HCT116 (cell line): ENCODE measurements at regions not wholly inside any gene's neighbourhood (a gene's known extent, or its start where the extent isn't known, plus 50 kb on each side); places are given as distances from the start of the nearest gene placed in this dataset.

ENCODE experiments used
- ATAC-seq: fragments of 200-7000 bp; cut with Tn5 transposase; 2 replicates; pipeline ENCODE4 v1.9.1; 2020; ENCODE audit warnings: mild to moderate bottlenecking, moderate library complexity
- BruUV-seq: library from RNA; stranded (reverse); fragments of 400-500 nt; replicated peaks from 2 replicates; lab custom pipeline; 2021; lab: Mats Ljungman, UMichigan
- CTCF ChIA-PET: fragments of 300-600 bp; sonication (Branson Sonifier 250); formaldehyde crosslinking; loops from one replicate; lab custom pipeline; 2021; ENCODE audit warnings: antibody characterized with exemption; lab: Charles Lee
- POLR2A ChIA-PET: fragments of 300-600, 350-600 bp; sonication (Branson Sonifier 250); formaldehyde crosslinking; loops from one replicate; lab custom pipeline; 2021; ENCODE audit warnings: antibody characterized with exemption; lab: Charles Lee
- RAD21 ChIA-PET, 2 experiments: fragments of 300-600 bp; sonication (Branson Sonifier 250); formaldehyde crosslinking; loops; one replicate each; lab custom pipeline; 2023; ENCODE audit warnings: low total read pairs in 2 of 2; ENCODE audit not compliant: uncharacterized antibody in 2 of 2, unreplicated experiment in 2 of 2, low non-redundant PET in 1 of 2; lab: Charles Lee
- DNase-seq: peaks from one replicate; pipeline ENCODE4 v3.0.0-alpha.2; 2010; ENCODE audit warnings: low read depth, low spot score
- H2AFZ ChIP-seq: fragments of 200-600 bp; shearing (Covaris generic), sonication (generic); 2 replicates; pipeline ENCODE4 v1.6.1; 2017; ENCODE audit warnings: low read depth, mixed run types, mixed read lengths, antibody characterized with exemption, low read length; ENCODE audit not compliant: poor library complexity, severe bottlenecking
- H3K27ac ChIP-seq: 2 replicates; pipeline ENCODE4 v1.5.1; 2012; ENCODE audit warnings: low read depth, low read length
- H3K27me3 ChIP-seq: fragments of 200-600 bp; sonication (generic); 2 replicates; pipeline ENCODE4 v1.6.1; 2016; ENCODE audit warnings: mixed run types, low read length, mixed read lengths; ENCODE audit not compliant: insufficient read depth
- H3K36me3 ChIP-seq, 2 experiments: fragments of 200-500 bp in 1 of 2; fragments of 200-600 bp in 1 of 2; sonication (Bioruptor generic) in 1 of 2; sonication (generic) in 1 of 2; 2 replicates each; pipeline versions ENCODE4 v1.5.1 to v1.6.1; 2014 to 2016; ENCODE audit warnings: low read length in 2 of 2, inconsistent platforms in 1 of 2, mixed read lengths in 1 of 2, mixed run types in 1 of 2; ENCODE audit not compliant: insufficient read depth in 2 of 2, control insufficient read depth in 1 of 2
- H3K4me1 ChIP-seq, 2 experiments: fragments of 200-600 bp in 1 of 2; sonication (generic) in 1 of 2; 2 replicates each; pipeline versions ENCODE4 v1.5.1 to v1.6.1; 2012 to 2017; ENCODE audit warnings: low read length in 2 of 2, inconsistent platforms in 1 of 2, mild to moderate bottlenecking in 1 of 2, mixed read lengths in 1 of 2, mixed run types in 1 of 2, moderate library complexity in 1 of 2; ENCODE audit not compliant: insufficient read depth in 2 of 2, control insufficient read depth in 1 of 2
- H3K4me2 ChIP-seq: fragments of 200-600 bp; sonication (generic); 2 replicates; pipeline ENCODE4 v1.6.1; 2017; ENCODE audit warnings: mixed run types, low read length, mixed read lengths
- H3K4me3 ChIP-seq, 2 experiments: fragments of 200-600 bp in 1 of 2; sonication (generic) in 1 of 2; replicated peaks in 1 of 2; 2 replicates each; pipeline ENCODE4 v1.5.1; 2011 to 2016; ENCODE audit warnings: low read length in 2 of 2, control low read depth in 1 of 2, low read depth in 1 of 2, mild to moderate bottlenecking in 1 of 2, mixed read lengths in 1 of 2, mixed run types in 1 of 2
- H3K79me2 ChIP-seq: fragments of 200-600 bp; sonication (generic); 2 replicates; pipeline ENCODE4 v1.6.1; 2017; ENCODE audit warnings: mild to moderate bottlenecking, mixed run types, low read length, moderate library complexity, mixed read lengths; ENCODE audit not compliant: insufficient read depth
- H3K9ac ChIP-seq: fragments of 200-600 bp; sonication (generic); 2 replicates; pipeline ENCODE4 v1.6.1; 2016; ENCODE audit warnings: low read length, mixed read lengths
- H3K9me2 ChIP-seq: fragments of 200-600 bp; sonication (generic), shearing (Covaris generic); 2 replicates; pipeline ENCODE4 v1.6.1; 2017; ENCODE audit warnings: mixed run types, mild to moderate bottlenecking, moderate library complexity; ENCODE audit not compliant: insufficient read depth
- H3K9me3 ChIP-seq, 2 experiments: fragments of 200-500 bp in 1 of 2; fragments of 200-600 bp in 1 of 2; sonication (Bioruptor generic) in 1 of 2; sonication (generic) in 1 of 2; 2 replicates each; pipeline ENCODE4 v1.6.1; 2014 to 2017; ENCODE audit warnings: low read length in 2 of 2, mixed read lengths in 2 of 2, inconsistent platforms in 1 of 2, low read depth in 1 of 2, mild to moderate bottlenecking in 1 of 2, mixed run types in 1 of 2, moderate library complexity in 1 of 2; ENCODE audit not compliant: control insufficient read depth in 1 of 2, insufficient read depth in 1 of 2
- H4K20me1 ChIP-seq: fragments of 200-600 bp; sonication (generic), shearing (Covaris generic); 2 replicates; pipeline ENCODE4 v1.6.1; 2017; ENCODE audit warnings: mixed run types, mild to moderate bottlenecking, moderate library complexity; ENCODE audit not compliant: insufficient read depth
- EZH2 ChIP-seq: fragments of 200-600 bp; sonication (generic); IDR thresholded peaks from 2 replicates; pipeline ENCODE4 v1.6.1; 2017; ENCODE audit warnings: antibody characterized with exemption, mixed run types
- FOSL1 ChIP-seq: IDR thresholded peaks from 2 replicates; pipeline ENCODE4 v1.6.1; 2012; ENCODE audit warnings: low read depth
- JUND ChIP-seq: IDR thresholded peaks from 2 replicates; pipeline ENCODE4 v1.6.1; 2012
- MAX ChIP-seq: IDR thresholded peaks from 2 replicates; pipeline ENCODE4 v1.6.1; 2012
- POLR2A ChIP-seq: IDR thresholded peaks from 2 replicates; pipeline ENCODE4 v1.7.0; 2011; ENCODE audit warnings: borderline replicate concordance; ENCODE audit not compliant: insufficient read depth, insufficient read length; ENCODE audit errors: extremely low read depth
- POLR2AphosphoS5 ChIP-seq: IDR thresholded peaks from 2 replicates; pipeline ENCODE4 v1.6.1; 2011; ENCODE audit warnings: mild to moderate bottlenecking, low read depth, low read length, moderate library complexity
- REST ChIP-seq: IDR thresholded peaks from 2 replicates; pipeline ENCODE4 v1.6.1; 2012; ENCODE audit warnings: low read depth
- SP1 ChIP-seq: IDR thresholded peaks from 2 replicates; pipeline ENCODE4 v1.6.1; 2012; ENCODE audit warnings: low read depth
- SRF ChIP-seq: IDR thresholded peaks from 2 replicates; pipeline ENCODE4 v1.6.1; 2012; ENCODE audit warnings: low read depth
- TCF7L2 ChIP-seq: IDR thresholded peaks from 2 replicates; pipeline ENCODE4 v1.7.0; 2011; ENCODE audit warnings: borderline replicate concordance, inconsistent platforms; ENCODE audit not compliant: insufficient read depth, insufficient read length; ENCODE audit errors: extremely low read depth
- YY1 ChIP-seq: IDR thresholded peaks from 2 replicates; pipeline ENCODE4 v1.6.1; 2011; ENCODE audit warnings: low read length, low read depth, moderate library complexity, mild to moderate bottlenecking; ENCODE audit not compliant: insufficient replicate concordance; ENCODE audit errors: extremely low read depth
- ZFX ChIP-seq: fragments of 450-650 bp; IDR thresholded peaks from 2 replicates; pipeline ENCODE4 v1.6.1; 2017
- intact Hi-C: fragments of 100-400 bp; cut with micrococcal nuclease; formaldehyde crosslinking; loops from 2 replicates; pipeline ENCODE4 v1.10.0; 2022
- TF ChIP-seq, protein P1 (sequence below): IDR thresholded peaks from 2 replicates; pipeline ENCODE4 v1.6.1; 2012
- TF ChIP-seq, protein P2 (sequence below), 3 experiments: fragments of 200-600 bp in 1 of 3; sonication (generic) in 1 of 3; IDR thresholded peaks in 2 of 3; conservative IDR thresholded peaks in 1 of 3; 2 replicates each; pipeline ENCODE4 v1.5.1; 2012 to 2017; ENCODE audit warnings: low read depth in 2 of 3, low read length in 2 of 3, antibody characterized with exemption in 1 of 3, borderline replicate concordance in 1 of 3, control low read depth in 1 of 3, mild to moderate bottlenecking in 1 of 3, mixed read lengths in 1 of 3, mixed run types in 1 of 3, moderate library complexity in 1 of 3; ENCODE audit not compliant: insufficient read depth in 1 of 3

GRCh38 chr13:38166116-38166515, 183.5 kb upstream of the UFM1 start:
- no peak overlapping the region for H2AFZ ChIP-seq
- no peaks in the 10 kb centered on the region for H3K27me3 ChIP-seq
- ChIA-PET RAD21 (no interaction called here), CTCF (no interaction called here), POLR2A (no interaction called here)
- peaks cover 13 to 18% of the 10 kb centered on the region in 2 experiments; a peak in 3 of 4 replicates for H3K9me3 ChIP-seq
- no peaks in the 10 kb centered on the region for H3K4me1 ChIP-seq
- no peaks in the 10 kb centered on the region for H3K79me2 ChIP-seq
- DNase-seq (no peak), ATAC-seq (no peak)
- intact Hi-C loops: no loop called here
- TF ChIP-seq FOSL1 (no peak), TCF7L2 (no peak), EZH2 (no peak), MAX (no peak), SRF (no peak), YY1 (no peak), JUND (no peak), POLR2AphosphoS5 (no peak), SP1 (no peak), POLR2A (no peak), REST (no peak), ZFX (no peak)
- TF ChIP-seq, protein P1, sequence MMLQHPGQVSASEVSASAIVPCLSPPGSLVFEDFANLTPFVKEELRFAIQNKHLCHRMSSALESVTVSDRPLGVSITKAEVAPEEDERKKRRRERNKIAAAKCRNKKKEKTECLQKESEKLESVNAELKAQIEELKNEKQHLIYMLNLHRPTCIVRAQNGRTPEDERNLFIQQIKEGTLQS: no peak
- TF ChIP-seq, protein P2, sequence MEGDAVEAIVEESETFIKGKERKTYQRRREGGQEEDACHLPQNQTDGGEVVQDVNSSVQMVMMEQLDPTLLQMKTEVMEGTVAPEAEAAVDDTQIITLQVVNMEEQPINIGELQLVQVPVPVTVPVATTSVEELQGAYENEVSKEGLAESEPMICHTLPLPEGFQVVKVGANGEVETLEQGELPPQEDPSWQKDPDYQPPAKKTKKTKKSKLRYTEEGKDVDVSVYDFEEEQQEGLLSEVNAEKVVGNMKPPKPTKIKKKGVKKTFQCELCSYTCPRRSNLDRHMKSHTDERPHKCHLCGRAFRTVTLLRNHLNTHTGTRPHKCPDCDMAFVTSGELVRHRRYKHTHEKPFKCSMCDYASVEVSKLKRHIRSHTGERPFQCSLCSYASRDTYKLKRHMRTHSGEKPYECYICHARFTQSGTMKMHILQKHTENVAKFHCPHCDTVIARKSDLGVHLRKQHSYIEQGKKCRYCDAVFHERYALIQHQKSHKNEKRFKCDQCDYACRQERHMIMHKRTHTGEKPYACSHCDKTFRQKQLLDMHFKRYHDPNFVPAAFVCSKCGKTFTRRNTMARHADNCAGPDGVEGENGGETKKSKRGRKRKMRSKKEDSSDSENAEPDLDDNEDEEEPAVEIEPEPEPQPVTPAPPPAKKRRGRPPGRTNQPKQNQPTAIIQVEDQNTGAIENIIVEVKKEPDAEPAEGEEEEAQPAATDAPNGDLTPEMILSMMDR (IDR thresholded peaks at IDR 0.05 in 2 of 3, conservative IDR thresholded peaks at IDR 0.05 in 1 of 3; ENCODE audit: borderline replicate concordance in 1 of 3, insufficient read depth in 1 of 3, low read depth in 2 of 3, low read length in 2 of 3): no peak
- no peak overlapping the region for H3K27ac ChIP-seq
- H3K4me2 ChIP-seq: no peak overlapping the region
- no peak overlapping the region for H3K4me3 ChIP-seq
- H3K9me2 ChIP-seq: no peaks in the 10 kb centered on the region
- no peaks in the 10 kb centered on the region for H4K20me1 ChIP-seq
- H3K36me3 ChIP-seq: no peaks in the 10 kb centered on the region
- H3K9ac ChIP-seq: no peak overlapping the region
- no TSS peak for BruUV-seq
